A673 (cell line): ENCODE measurements at regions not wholly inside any gene's neighbourhood (a gene's known extent, or its start where the extent isn't known, plus 50 kb on each side); places are given as distances from the start of the nearest gene placed in this dataset.

Source experiments
- BruUV-seq: library from RNA; stranded (reverse); fragments of 400-500 nt; replicated peaks from 2 replicates; lab custom pipeline; 2021; lab: Mats Ljungman, UMichigan
- CTCF ChIA-PET: fragments of 300-600 bp; sonication (Branson Sonifier 250); formaldehyde crosslinking; loops from one replicate; lab custom pipeline; 2022; ENCODE audit warnings: antibody characterized with exemption; lab: Charles Lee
- POLR2A ChIA-PET: fragments of 300-600 bp; sonication (Branson Sonifier 250); formaldehyde crosslinking; loops from one replicate; lab custom pipeline; 2022; ENCODE audit warnings: antibody characterized with exemption; ENCODE audit not compliant: low non-redundant PET; lab: Charles Lee
- DNase-seq: peaks from one replicate; pipeline ENCODE4 v3.0.0-alpha.2; 2015; ENCODE audit warnings: low spot score
- H3K27ac ChIP-seq: fragments of 200-600 bp; sonication (generic); 2 replicates; pipeline ENCODE4 v1.5.1; 2016; ENCODE audit warnings: mixed run types, low read depth, mild to moderate bottlenecking, mixed read lengths, antibody characterized with exemption, low read length; ENCODE audit not compliant: poor library complexity, severe bottlenecking
- H3K27me3 ChIP-seq: fragments of 200-600 bp; sonication (generic); replicated peaks from 2 replicates; pipeline ENCODE4 v1.6.1; 2017; ENCODE audit warnings: mixed run types, low read depth, mild to moderate bottlenecking, mixed read lengths, antibody characterized with exemption, low read length; ENCODE audit not compliant: insufficient read depth, poor library complexity
- H3K36me3 ChIP-seq: fragments of 200-600 bp; sonication (generic); 2 replicates; pipeline ENCODE4 v1.6.1; 2016; ENCODE audit warnings: mixed run types, mild to moderate bottlenecking, mixed read lengths, antibody characterized with exemption, low read length; ENCODE audit not compliant: insufficient read depth, poor library complexity, severe bottlenecking
- H3K4me1 ChIP-seq: fragments of 200-600 bp; sonication (generic); 2 replicates; pipeline ENCODE4 v1.6.1; 2017; ENCODE audit warnings: mixed run types, mild to moderate bottlenecking, mixed read lengths, antibody characterized with exemption, low read length; ENCODE audit not compliant: insufficient read depth, poor library complexity, severe bottlenecking
- H3K4me3 ChIP-seq: fragments of 200-600 bp; sonication (generic); 2 replicates; pipeline ENCODE4 v1.5.1; 2016; ENCODE audit warnings: low read depth, mixed run types, mild to moderate bottlenecking, mixed read lengths, low read length; ENCODE audit not compliant: poor library complexity, severe bottlenecking
- H3K9me3 ChIP-seq: fragments of 200-600 bp; sonication (generic); 2 replicates; pipeline ENCODE4 v1.6.1; 2016; ENCODE audit warnings: mixed run types, low read depth, mild to moderate bottlenecking, mixed read lengths, antibody characterized with exemption, low read length; ENCODE audit not compliant: poor library complexity, severe bottlenecking
- CTCF ChIP-seq: fragments of 300-800, 200-600 bp; sonication (generic); conservative IDR thresholded peaks from 2 replicates; pipeline ENCODE4 v1.5.1; 2017; ENCODE audit warnings: low read depth, mild to moderate bottlenecking, antibody characterized with exemption, low read length, moderate library complexity, mixed read lengths
- EZH2 ChIP-seq: fragments of 200-600 bp; sonication (generic); IDR thresholded peaks from 2 replicates; pipeline ENCODE4 v1.6.1; 2017; ENCODE audit warnings: borderline replicate concordance, low read depth, mild to moderate bottlenecking, mixed read lengths, antibody characterized with exemption, low read length; ENCODE audit not compliant: poor library complexity, severe bottlenecking
- intact Hi-C: fragments of 100-400 bp; cut with micrococcal nuclease; formaldehyde crosslinking; loops from one replicate; pipeline ENCODE4 v1.10.0; 2022; ENCODE audit not compliant: unreplicated experiment

- Histone ChIP-seq H3K27me3 (peaks cover 10% of the 10 kb centered on the region), H3K27ac (no peak overlapping the region), H3K36me3 (no peaks in the 10 kb centered on the region), H3K4me3 (no peak overlapping the region), H3K4me1 (no peaks in the 10 kb centered on the region), H3K9me3 (no peaks in the 10 kb centered on the region)
- ChIA-PET POLR2A (no interaction called here), CTCF (no interaction called here)
- no TSS peak for BruUV-seq
- DNase-seq, result no peak
- no peak for TF ChIP-seq EZH2
- TF ChIP-seq CTCF, result no peak
- intact Hi-C loops, result no loop called here
Measured at GRCh38 chr21:35791541-35792325, 268.6 kb downstream of the SETD4 start.

GRCh38 chr21:35783721-35784120 is 276.6 kb downstream of the SETD4 start:
- no peak for DNase-seq
- TF ChIP-seq CTCF (no peak), EZH2 (no peak)
- H3K27ac ChIP-seq, result no peak overlapping the region
- H3K4me1 ChIP-seq, result no peaks in the 10 kb centered on the region
- BruUV-seq, result no TSS peak
- H3K4me3 ChIP-seq, result no peak overlapping the region
- peaks cover 22% of the 10 kb centered on the region for H3K27me3 ChIP-seq
- ChIA-PET CTCF (no interaction called here), POLR2A (no interaction called here)
- H3K36me3 ChIP-seq, result no peaks in the 10 kb centered on the region
- intact Hi-C loops, result no loop called here
- no peaks in the 10 kb centered on the region for H3K9me3 ChIP-seq

- no peak overlapping the region for H3K27ac ChIP-seq
- H3K4me1 ChIP-seq, result no peaks in the 10 kb centered on the region
- H3K4me3 ChIP-seq, result no peak overlapping the region
- no peak for DNase-seq
- no peaks in the 10 kb centered on the region for H3K9me3 ChIP-seq
- H3K27me3 ChIP-seq, result peaks cover 23% of the 10 kb centered on the region
- no TSS peak for BruUV-seq
- CTCF ChIA-PET, result no interaction called here
- H3K36me3 ChIP-seq, result no peaks in the 10 kb centered on the region
- TF ChIP-seq CTCF, result no peak
- POLR2A ChIA-PET, result no interaction called here
- intact Hi-C loops, result no loop called here
Measured at GRCh38 chr21:35782667-35783066, 277.7 kb downstream of the SETD4 start.
